IMR-90 (cell line): ENCODE measurements at regions not wholly inside any gene's neighbourhood (a gene's known extent, or its start where the extent isn't known, plus 50 kb on each side); places are given as distances from the start of the nearest gene placed in this dataset.

ENCODE experiments used
- ATAC-seq: fragments of 200-7000 bp; cut with Tn5 transposase; 2 replicates; pipeline ENCODE4 v1.9.1; 2020; ENCODE audit warnings: low read depth, mild to moderate bottlenecking, moderate library complexity
- BruUV-seq: library from RNA; stranded (reverse); fragments of 400-500 nt; replicated peaks from 2 replicates; lab custom pipeline; 2021; lab: Mats Ljungman, UMichigan
- CTCF ChIA-PET: fragments of 300-600 bp; formaldehyde crosslinking; extraction: SDS; loops from one replicate; lab custom pipeline; 2021; ENCODE audit warnings: antibody characterized with exemption; lab: Yijun Ruan, JAX
- POLR2A ChIA-PET: fragments of 300-600 bp; sonication (Branson Sonifier 250); formaldehyde crosslinking; loops from one replicate; lab custom pipeline; 2022; ENCODE audit warnings: antibody characterized with exemption; ENCODE audit not compliant: unreplicated experiment; lab: Charles Lee
- DNase-seq: peaks from one replicate; pipeline ENCODE4 v3.0.0; 2013
- H2AFZ ChIP-seq: replicated peaks from 2 replicates; pipeline ENCODE3; 2013; ENCODE audit warnings: low read length, mild to moderate bottlenecking; ENCODE audit not compliant: poor library complexity
- H2AK5ac ChIP-seq: 2 replicates; pipeline ENCODE4 v1.6.1; 2013; ENCODE audit warnings: low read depth, low read length, inconsistent platforms
- H2AK9ac ChIP-seq: replicated peaks from 2 replicates; pipeline ENCODE3; 2013; ENCODE audit warnings: mild to moderate bottlenecking, low read depth, low read length, moderate library complexity; ENCODE audit not compliant: poor library complexity
- H2BK120ac ChIP-seq: 2 replicates; pipeline ENCODE4 v1.6.1; 2013; ENCODE audit warnings: low read depth, low read length, inconsistent platforms
- H2BK15ac ChIP-seq: 3 replicates; pipeline ENCODE4 v1.6.1; 2013; ENCODE audit warnings: low read depth, low read length, inconsistent platforms
- H2BK20ac ChIP-seq: 2 replicates; pipeline ENCODE4 v1.6.1; 2013; ENCODE audit warnings: low read depth, mild to moderate bottlenecking, inconsistent platforms, low read length, moderate library complexity
- H2BK5ac ChIP-seq: 2 replicates; pipeline ENCODE4 v1.6.1; 2013; ENCODE audit warnings: mild to moderate bottlenecking, low read depth, low read length, inconsistent platforms; ENCODE audit not compliant: poor library complexity, severe bottlenecking
- H3K14ac ChIP-seq: replicated peaks from 2 replicates; pipeline ENCODE4 v1.6.1; 2013; ENCODE audit warnings: low read depth, low read length, inconsistent platforms
- H3K18ac ChIP-seq: 2 replicates; pipeline ENCODE4 v1.6.1; 2013; ENCODE audit warnings: low read depth, low read length, control low read depth
- H3K23ac ChIP-seq: 2 replicates; pipeline ENCODE4 v1.6.1; 2013; ENCODE audit warnings: low read depth, low read length, inconsistent platforms
- H3K27ac ChIP-seq: 2 replicates; pipeline ENCODE4 v1.5.1; 2013; ENCODE audit warnings: mild to moderate bottlenecking, control low read depth, low read length; ENCODE audit not compliant: insufficient read depth
- H3K27me3 ChIP-seq: 2 replicates; pipeline ENCODE4 v1.6.1; 2013; ENCODE audit warnings: low read length; ENCODE audit not compliant: control insufficient read depth, insufficient read depth
- H3K36me3 ChIP-seq: 2 replicates; pipeline ENCODE4 v1.6.1; 2013; ENCODE audit warnings: low read length, mixed read lengths; ENCODE audit not compliant: control insufficient read depth, insufficient read depth
- H3K4ac ChIP-seq: 2 replicates; pipeline ENCODE4 v1.6.1; 2013; ENCODE audit warnings: low read depth, low read length, inconsistent platforms
- H3K4me1 ChIP-seq: 2 replicates; pipeline ENCODE4 v1.6.1; 2013; ENCODE audit warnings: low read length, mixed read lengths; ENCODE audit not compliant: control insufficient read depth, insufficient read depth
- H3K4me2 ChIP-seq: 2 replicates; pipeline ENCODE4 v1.6.1; 2013; ENCODE audit warnings: low read depth, mild to moderate bottlenecking, control low read depth, low read length, moderate library complexity
- H3K4me3 ChIP-seq: 2 replicates; pipeline ENCODE4 v1.5.1; 2013; ENCODE audit warnings: low read depth, mild to moderate bottlenecking, control low read depth, low read length, moderate library complexity; ENCODE audit not compliant: insufficient read depth
- H3K56ac ChIP-seq: 2 replicates; pipeline ENCODE4 v1.6.1; 2013; ENCODE audit warnings: low read length, inconsistent platforms; ENCODE audit not compliant: insufficient read depth; ENCODE audit errors: extremely low read depth
- H3K79me1 ChIP-seq, 2 experiments: 2 replicates each; pipeline ENCODE4 v1.6.1; 2013; ENCODE audit warnings: low read length in 2 of 2, inconsistent platforms in 1 of 2, low read depth in 1 of 2
- H3K9ac ChIP-seq: 2 replicates; pipeline ENCODE4 v1.6.1; 2013; ENCODE audit warnings: low read depth, low read length, control low read depth
- H3K9me1 ChIP-seq: 2 replicates; pipeline ENCODE4 v1.6.1; 2013; ENCODE audit warnings: low read length, inconsistent platforms; ENCODE audit not compliant: insufficient read depth
- H3K9me3 ChIP-seq: 2 replicates; pipeline ENCODE4 v1.6.1; 2013; ENCODE audit warnings: low read length; ENCODE audit not compliant: control insufficient read depth, insufficient read depth
- H4K20me1 ChIP-seq: 2 replicates; pipeline ENCODE4 v1.6.1; 2013; ENCODE audit warnings: low read length, inconsistent platforms; ENCODE audit not compliant: insufficient read depth
- H4K5ac ChIP-seq: 2 replicates; pipeline ENCODE4 v1.6.1; 2013; ENCODE audit warnings: mild to moderate bottlenecking, low read depth, low read length, control low read depth
- H4K8ac ChIP-seq, 2 experiments: 2 replicates each; pipeline ENCODE4 v1.6.1; 2013; ENCODE audit warnings: low read depth in 2 of 2, low read length in 2 of 2, control low read depth in 1 of 2, inconsistent platforms in 1 of 2
- H4K91ac ChIP-seq: 2 replicates; pipeline ENCODE4 v1.6.1; 2013; ENCODE audit warnings: low read depth, low read length, inconsistent platforms; ENCODE audit not compliant: insufficient read depth
- BHLHE40 ChIP-seq: fragments of 150-350 bp; IDR thresholded peaks from 2 replicates; pipeline ENCODE4 v1.6.1; 2016; ENCODE audit warnings: mild to moderate bottlenecking, low read depth, low read length
- CEBPB ChIP-seq: IDR thresholded peaks from 2 replicates; pipeline ENCODE4 v1.6.1; 2012; ENCODE audit warnings: low read depth, low read length, improper control_type of control experiment
- CHD1 ChIP-seq: IDR thresholded peaks from 2 replicates; pipeline ENCODE4 v1.6.1; 2012; ENCODE audit warnings: low read depth, low read length, improper control_type of control experiment
- FOS ChIP-seq: fragments of 150-350 bp; IDR thresholded peaks from 2 replicates; pipeline ENCODE4 v1.6.1; 2016; ENCODE audit warnings: low read depth, low read length
- MAFK ChIP-seq: IDR thresholded peaks from 2 replicates; pipeline ENCODE4 v1.6.1; 2012; ENCODE audit warnings: low read depth, low read length, improper control_type of control experiment
- MAZ ChIP-seq: IDR thresholded peaks from 2 replicates; pipeline ENCODE4 v1.6.1; 2012; ENCODE audit warnings: low read depth, mild to moderate bottlenecking, low read length, improper control_type of control experiment, moderate library complexity, borderline replicate concordance
- MXI1 ChIP-seq: IDR thresholded peaks from 2 replicates; pipeline ENCODE4 v1.6.1; 2012; ENCODE audit warnings: low read depth, mild to moderate bottlenecking, low read length, moderate library complexity, borderline replicate concordance
- NFE2L2 ChIP-seq: fragments of 150-350 bp; IDR thresholded peaks from 2 replicates; pipeline ENCODE4 v1.6.1; 2016; ENCODE audit warnings: low read depth, mild to moderate bottlenecking, low read length
- POLR2A ChIP-seq: IDR thresholded peaks from 2 replicates; pipeline ENCODE4 v1.6.1; 2012; ENCODE audit warnings: mild to moderate bottlenecking, low read depth, low read length
- RAD21 ChIP-seq: IDR thresholded peaks from 2 replicates; pipeline ENCODE4 v1.6.1; 2012; ENCODE audit warnings: low read length, improper control_type of control experiment
- RCOR1 ChIP-seq: IDR thresholded peaks from 2 replicates; pipeline ENCODE4 v1.6.1; 2012; ENCODE audit warnings: mild to moderate bottlenecking, low read length, improper control_type of control experiment; ENCODE audit not compliant: insufficient replicate concordance
- RFX5 ChIP-seq: IDR thresholded peaks from 2 replicates; pipeline ENCODE4 v1.8.0; 2012; ENCODE audit warnings: low read depth, mild to moderate bottlenecking, low read length, moderate library complexity
- SMC3 ChIP-seq: fragments of 150-350 bp; IDR thresholded peaks from 2 replicates; pipeline ENCODE4 v1.6.1; 2016; ENCODE audit warnings: low read depth, mild to moderate bottlenecking, antibody characterized with exemption, low read length, moderate library complexity
- WGBS, 2 experiments: methylation state at CpG; one replicate each; pipeline versions ENCODE4 v1.1.5 to v1.1.7; 2013; ENCODE audit warnings: missing lambda C conversion rate in 2 of 2; ENCODE audit not compliant: insufficient read length in 1 of 2; ENCODE audit errors: extremely low coverage in 2 of 2; 5-methylcytosine and 5-hydroxymethylcytosine counted together
- dilution Hi-C: fragments of 300-500 bp; cut with HindIII; formaldehyde crosslinking; loops from one replicate; pipeline ENCODE4 v1.14.3; 2018; ENCODE audit warnings: low sequenced_read_pairs; ENCODE audit not compliant: unreplicated experiment
- in situ Hi-C: fragments of 300-500 bp; cut with MboI; formaldehyde crosslinking; loops from 3 replicates; pipeline ENCODE4 v1.14.3; 2019; ENCODE audit warnings: low sequenced_read_pairs, inconsistent platforms, mixed read lengths
- intact Hi-C: fragments of 100-400 bp; cut with micrococcal nuclease; formaldehyde crosslinking; loops from 2 replicates; pipeline ENCODE4 v1.10.0; 2022
- TF ChIP-seq, protein P1 (sequence below): conservative IDR thresholded peaks from 2 replicates; pipeline ENCODE4 v1.5.1; 2012; ENCODE audit warnings: mild to moderate bottlenecking, low read depth, low read length, improper control_type of control experiment
- TF ChIP-seq, protein P2 (sequence below): fragments of 150-350 bp; IDR thresholded peaks from 2 replicates; pipeline ENCODE4 v1.6.1; 2017; ENCODE audit warnings: mild to moderate bottlenecking, antibody characterized with exemption, low read length, low read depth
- TF ChIP-seq, protein P3 (sequence below): fragments of 150-350 bp; IDR thresholded peaks from 2 replicates; pipeline ENCODE4 v1.6.1; 2016; ENCODE audit warnings: low read depth, mild to moderate bottlenecking, low read length, moderate library complexity, borderline replicate concordance

DNA sequence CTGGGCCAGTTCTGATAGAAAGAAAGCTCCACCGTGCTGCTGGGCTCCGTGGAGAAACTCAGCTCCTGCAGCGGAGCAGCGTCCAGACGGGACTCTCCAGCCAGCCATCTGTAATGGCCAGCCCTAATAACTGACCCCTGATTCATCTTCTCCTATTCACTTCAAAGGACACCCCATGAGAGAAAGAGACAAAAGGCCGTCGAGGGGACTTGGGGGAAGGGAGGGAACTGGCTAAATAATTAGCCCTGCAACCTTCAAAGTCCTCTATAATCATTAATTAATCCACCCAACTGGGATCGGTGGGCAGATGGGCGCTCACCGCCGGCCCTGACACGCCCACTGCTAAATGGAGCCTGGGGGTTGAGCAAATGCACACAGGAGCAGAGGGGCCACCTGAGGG is 512.4 kb downstream of the CD83 start:
- TF ChIP-seq MXI1, result no peak
- no peak for TF ChIP-seq MAFK
- TF ChIP-seq, protein P1, sequence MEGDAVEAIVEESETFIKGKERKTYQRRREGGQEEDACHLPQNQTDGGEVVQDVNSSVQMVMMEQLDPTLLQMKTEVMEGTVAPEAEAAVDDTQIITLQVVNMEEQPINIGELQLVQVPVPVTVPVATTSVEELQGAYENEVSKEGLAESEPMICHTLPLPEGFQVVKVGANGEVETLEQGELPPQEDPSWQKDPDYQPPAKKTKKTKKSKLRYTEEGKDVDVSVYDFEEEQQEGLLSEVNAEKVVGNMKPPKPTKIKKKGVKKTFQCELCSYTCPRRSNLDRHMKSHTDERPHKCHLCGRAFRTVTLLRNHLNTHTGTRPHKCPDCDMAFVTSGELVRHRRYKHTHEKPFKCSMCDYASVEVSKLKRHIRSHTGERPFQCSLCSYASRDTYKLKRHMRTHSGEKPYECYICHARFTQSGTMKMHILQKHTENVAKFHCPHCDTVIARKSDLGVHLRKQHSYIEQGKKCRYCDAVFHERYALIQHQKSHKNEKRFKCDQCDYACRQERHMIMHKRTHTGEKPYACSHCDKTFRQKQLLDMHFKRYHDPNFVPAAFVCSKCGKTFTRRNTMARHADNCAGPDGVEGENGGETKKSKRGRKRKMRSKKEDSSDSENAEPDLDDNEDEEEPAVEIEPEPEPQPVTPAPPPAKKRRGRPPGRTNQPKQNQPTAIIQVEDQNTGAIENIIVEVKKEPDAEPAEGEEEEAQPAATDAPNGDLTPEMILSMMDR, result no peak
- TF ChIP-seq MAZ, result no peak
- TF ChIP-seq, protein P2, sequence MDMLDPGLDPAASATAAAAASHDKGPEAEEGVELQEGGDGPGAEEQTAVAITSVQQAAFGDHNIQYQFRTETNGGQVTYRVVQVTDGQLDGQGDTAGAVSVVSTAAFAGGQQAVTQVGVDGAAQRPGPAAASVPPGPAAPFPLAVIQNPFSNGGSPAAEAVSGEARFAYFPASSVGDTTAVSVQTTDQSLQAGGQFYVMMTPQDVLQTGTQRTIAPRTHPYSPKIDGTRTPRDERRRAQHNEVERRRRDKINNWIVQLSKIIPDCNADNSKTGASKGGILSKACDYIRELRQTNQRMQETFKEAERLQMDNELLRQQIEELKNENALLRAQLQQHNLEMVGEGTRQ, result no peak
- TF ChIP-seq BHLHE40, result no peak
- no peak for TF ChIP-seq POLR2A
- no peak for TF ChIP-seq RAD21
- TF ChIP-seq, protein P3, sequence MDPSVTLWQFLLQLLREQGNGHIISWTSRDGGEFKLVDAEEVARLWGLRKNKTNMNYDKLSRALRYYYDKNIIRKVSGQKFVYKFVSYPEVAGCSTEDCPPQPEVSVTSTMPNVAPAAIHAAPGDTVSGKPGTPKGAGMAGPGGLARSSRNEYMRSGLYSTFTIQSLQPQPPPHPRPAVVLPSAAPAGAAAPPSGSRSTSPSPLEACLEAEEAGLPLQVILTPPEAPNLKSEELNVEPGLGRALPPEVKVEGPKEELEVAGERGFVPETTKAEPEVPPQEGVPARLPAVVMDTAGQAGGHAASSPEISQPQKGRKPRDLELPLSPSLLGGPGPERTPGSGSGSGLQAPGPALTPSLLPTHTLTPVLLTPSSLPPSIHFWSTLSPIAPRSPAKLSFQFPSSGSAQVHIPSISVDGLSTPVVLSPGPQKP, result no peak
- TF ChIP-seq NFE2L2, result no peak
- TF ChIP-seq RCOR1, result no peak
- no peak for TF ChIP-seq FOS
- no peak for TF ChIP-seq RFX5
- no peak for TF ChIP-seq CHD1
- TF ChIP-seq CEBPB, result no peak
- TF ChIP-seq SMC3, result no peak
- dilution Hi-C loops, result no loop called here
- no peak for DNase-seq
- intact Hi-C loops, result no loop called here
- Histone ChIP-seq H3K79me1 (no peaks in the 10 kb centered on the region), H4K20me1 (no peaks in the 10 kb centered on the region), H3K4me1 (no peaks in the 10 kb centered on the region), H2BK20ac (no peak overlapping the region), H2BK15ac (no peak overlapping the region), H4K5ac (no peak overlapping the region), H4K91ac (no peak overlapping the region), H2BK120ac (no peak overlapping the region), H3K4me3 (no peak overlapping the region), H3K27me3 (peaks cover 8% of the 10 kb centered on the region; the same call in 1 of the 2 replicates), H4K8ac (no peak overlapping the region), H3K36me3 (no peaks in the 10 kb centered on the region), H2AK9ac (no peak overlapping the region), H2AFZ (no peak overlapping the region), H3K9me1 (no peaks in the 10 kb centered on the region), H3K4ac (no peak overlapping the region), H3K9ac (no peak overlapping the region), H3K27ac (no peak overlapping the region), H3K18ac (no peak overlapping the region), H3K23ac (no peak overlapping the region), H3K56ac (no peak overlapping the region), H2BK5ac (no peak overlapping the region), H3K14ac (no peak overlapping the region), H3K9me3 (peaks cover 7% of the 10 kb centered on the region; the same call in 1 of the 2 replicates), H2AK5ac (no peak overlapping the region), H3K4me2 (no peak overlapping the region)
- no peak for ATAC-seq
- CTCF ChIA-PET, result no interaction called here
- POLR2A ChIA-PET, result no interaction called here
- WGBS, 2 experiments, result 64% methylated on average over 5 of the region's 12 CpGs; no CpG with 5 or more reads in 1 of the 2 experiments
- in situ Hi-C loops, result no loop called here
- BruUV-seq, result no TSS peak
